H9 (cell line): ENCODE measurements at regions not wholly inside any gene's neighbourhood (a gene's known extent, or its start where the extent isn't known, plus 50 kb on each side); places are given as distances from the start of the nearest gene placed in this dataset.

ENCODE experiments used
- DNase-seq: peaks from one replicate; pipeline ENCODE4 v3.0.0-alpha.2; 2017
- H2AFZ ChIP-seq: one replicate; pipeline ENCODE4 v1.6.1; 2013; ENCODE audit warnings: mild to moderate bottlenecking, low read length, control low read depth, moderate library complexity
- H2AK5ac ChIP-seq: 2 replicates; pipeline ENCODE4 v1.6.1; 2013; ENCODE audit warnings: low read length, control low read depth, mixed read lengths; ENCODE audit not compliant: insufficient read length
- H2BK120ac ChIP-seq: one replicate; pipeline ENCODE4 v1.6.1; 2013; ENCODE audit warnings: low read depth, mild to moderate bottlenecking, low read length, control low read depth, inconsistent platforms; ENCODE audit not compliant: poor library complexity, severe bottlenecking
- H2BK12ac ChIP-seq: 2 replicates; pipeline ENCODE4 v1.6.1; 2013; ENCODE audit warnings: low read length, control low read depth, mixed read lengths, low read depth; ENCODE audit not compliant: insufficient read length
- H2BK15ac ChIP-seq: 2 replicates; pipeline ENCODE4 v1.6.1; 2013; ENCODE audit warnings: low read depth, low read length, control low read depth
- H2BK20ac ChIP-seq: one replicate; pipeline ENCODE4 v1.6.1; 2013; ENCODE audit warnings: low read depth, mild to moderate bottlenecking, low read length, control low read depth, inconsistent platforms; ENCODE audit not compliant: poor library complexity, severe bottlenecking
- H2BK5ac ChIP-seq: 2 replicates; pipeline ENCODE4 v1.6.1; 2013; ENCODE audit warnings: low read length, control low read depth, mixed read lengths; ENCODE audit not compliant: insufficient read length
- H3K14ac ChIP-seq: 2 replicates; pipeline ENCODE4 v1.6.1; 2013; ENCODE audit warnings: low read length, control low read depth; ENCODE audit not compliant: insufficient read depth
- H3K18ac ChIP-seq: 2 replicates; pipeline ENCODE4 v1.6.1; 2013; ENCODE audit warnings: low read depth, mild to moderate bottlenecking, mixed read lengths, low read length, control low read depth; ENCODE audit not compliant: insufficient read length
- H3K23ac ChIP-seq: 2 replicates; pipeline ENCODE4 v1.6.1; 2013; ENCODE audit warnings: low read length, control low read depth, mixed read lengths, low read depth; ENCODE audit not compliant: insufficient read length
- H3K23me2 ChIP-seq: 2 replicates; pipeline ENCODE4 v1.6.1; 2013; ENCODE audit warnings: low read depth, mild to moderate bottlenecking, mixed read lengths, low read length, control low read depth; ENCODE audit not compliant: insufficient read length, poor library complexity, severe bottlenecking
- H3K27ac ChIP-seq: 2 replicates; pipeline ENCODE4 v1.5.1; 2013; ENCODE audit warnings: low read length, control low read depth, mixed read lengths, low read depth; ENCODE audit not compliant: insufficient read length
- H3K27me3 ChIP-seq: 2 replicates; pipeline ENCODE4 v1.6.1; 2013; ENCODE audit warnings: low read length, control low read depth, inconsistent platforms; ENCODE audit not compliant: insufficient read depth
- H3K4ac ChIP-seq: 2 replicates; pipeline ENCODE4 v1.6.1; 2013; ENCODE audit warnings: low read depth, mild to moderate bottlenecking, control low read depth, inconsistent platforms, low read length, moderate library complexity
- H3K4me1 ChIP-seq: 2 replicates; pipeline ENCODE4 v1.6.1; 2013; ENCODE audit warnings: low read length, control low read depth, inconsistent platforms; ENCODE audit not compliant: insufficient read depth
- H3K4me2 ChIP-seq: 2 replicates; pipeline ENCODE4 v1.6.1; 2013; ENCODE audit warnings: low read length, control low read depth, mixed read lengths; ENCODE audit not compliant: insufficient read length, insufficient read depth
- H3K56ac ChIP-seq: 2 replicates; pipeline ENCODE4 v1.6.1; 2013; ENCODE audit warnings: low read depth, mild to moderate bottlenecking, mixed read lengths, low read length, control low read depth; ENCODE audit not compliant: insufficient read length
- H3K79me1 ChIP-seq: 2 replicates; pipeline ENCODE4 v1.6.1; 2013; ENCODE audit warnings: low read depth, mild to moderate bottlenecking, moderate library complexity, low read length, control low read depth, inconsistent platforms; ENCODE audit not compliant: insufficient read depth, poor library complexity, severe bottlenecking
- H3K79me2 ChIP-seq: 2 replicates; pipeline ENCODE4 v1.6.1; 2013; ENCODE audit warnings: low read length, control low read depth, inconsistent platforms; ENCODE audit not compliant: insufficient read depth
- H3K9ac ChIP-seq: 2 replicates; pipeline ENCODE4 v1.6.1; 2013; ENCODE audit warnings: low read length, control low read depth, mixed read lengths; ENCODE audit not compliant: insufficient read length; ENCODE audit errors: extremely low read depth
- H3K9me3 ChIP-seq: one replicate; pipeline ENCODE4 v1.6.1; 2013; ENCODE audit warnings: low read depth, low read length, inconsistent platforms; ENCODE audit not compliant: control insufficient read depth
- H3T11ph ChIP-seq: one replicate; pipeline ENCODE4 v1.6.1; 2013; ENCODE audit warnings: mild to moderate bottlenecking, low read length, control low read depth, inconsistent platforms
- H4K20me1 ChIP-seq: one replicate; pipeline ENCODE4 v1.6.1; 2013; ENCODE audit not compliant: control insufficient read depth, insufficient read length, insufficient read depth
- H4K5ac ChIP-seq: 2 replicates; pipeline ENCODE4 v1.6.1; 2013; ENCODE audit warnings: low read depth, mild to moderate bottlenecking, mixed read lengths, low read length, control low read depth; ENCODE audit not compliant: insufficient read length
- H4K8ac ChIP-seq: replicated peaks from 2 replicates; pipeline ENCODE4 v1.6.1; 2013; ENCODE audit warnings: low read length, control low read depth, mixed read lengths, low read depth; ENCODE audit not compliant: insufficient read length
- H4K91ac ChIP-seq: 2 replicates; pipeline ENCODE4 v1.6.1; 2013; ENCODE audit warnings: low read depth, mild to moderate bottlenecking, moderate library complexity, mixed read lengths, low read length, control low read depth; ENCODE audit not compliant: insufficient read length
- H3K27ac Mint-ChIP-seq, 3 experiments: 2 replicates in 2 of 3; 3 replicates in 1 of 3; pipeline ENCODE4 v1.8.0; 2020 to 2021; ENCODE audit warnings: mixed read lengths in 3 of 3, mild to moderate bottlenecking in 1 of 3, moderate library complexity in 1 of 3
- H3K27me3 Mint-ChIP-seq: 2 replicates; pipeline ENCODE4 v1.8.0; 2021; ENCODE audit warnings: low read depth, mild to moderate bottlenecking, moderate library complexity, mixed read lengths
- H3K36me3 Mint-ChIP-seq, 3 experiments: 2 replicates in 2 of 3; 3 replicates in 1 of 3; pipeline ENCODE4 v1.8.0; 2020 to 2021; ENCODE audit warnings: low read depth in 3 of 3, mixed read lengths in 3 of 3; ENCODE audit not compliant: insufficient read depth in 1 of 3
- H3K4me1 Mint-ChIP-seq, 2 experiments: 2 replicates each; pipeline ENCODE4 v1.8.0; 2020; ENCODE audit warnings: mixed read lengths in 2 of 2
- H3K4me3 Mint-ChIP-seq, 2 experiments: 2 replicates in 1 of 2; 3 replicates in 1 of 2; pipeline ENCODE4 v1.8.0; 2020 to 2021; ENCODE audit warnings: mild to moderate bottlenecking in 2 of 2, mixed read lengths in 2 of 2, moderate library complexity in 1 of 2
- H3K9me3 Mint-ChIP-seq, 2 experiments: 2 replicates in 1 of 2; 3 replicates in 1 of 2; pipeline ENCODE4 v1.8.0; 2020; ENCODE audit warnings: mild to moderate bottlenecking in 2 of 2, mixed read lengths in 2 of 2, moderate library complexity in 1 of 2
- CTCF ChIP-seq: fragments of 200-600 bp; sonication (generic); conservative IDR thresholded peaks from 3 replicates; pipeline ENCODE4 v1.8.0; 2021; ENCODE audit warnings: antibody characterized with exemption, mild to moderate bottlenecking
- WGBS: extraction: QIAGEN DNeasy Blood & Tissue Kit; methylation state at CpG from one replicate; pipeline ENCODE4 v1.1.7; 2013; ENCODE audit warnings: missing lambda C conversion rate, low lambda C conversion rate, mixed read lengths; ENCODE audit not compliant: insufficient read length; ENCODE audit errors: extremely low coverage; 5-methylcytosine and 5-hydroxymethylcytosine counted together

GRCh38 chr15:39478996-39479395 is 101.9 kb upstream of the THBS1 start:
- Histone ChIP-seq H4K5ac (no peak overlapping the region), H3K4me2 (no peak overlapping the region), H4K20me1 (no peaks in the 10 kb centered on the region), H2BK120ac (no peak overlapping the region), H2AK5ac (no peak overlapping the region), H3K56ac (no peak overlapping the region), H2BK5ac (no peak overlapping the region), H3K4ac (no peak overlapping the region), H2BK20ac (no peak overlapping the region), H3K27me3 (no peaks in the 10 kb centered on the region), H3K9me3 (no peaks in the 10 kb centered on the region), H3K79me1 (no peaks in the 10 kb centered on the region), H2AFZ (no peak overlapping the region), H3K27ac (no peak overlapping the region), H2BK15ac (no peak overlapping the region), H2BK12ac (no peak overlapping the region), H4K91ac (no peak overlapping the region), H3T11ph (no peak overlapping the region), H3K14ac (no peak overlapping the region), H4K8ac (no peak overlapping the region), H3K4me1 (no peaks in the 10 kb centered on the region), H3K23me2 (no peaks in the 10 kb centered on the region), H3K23ac (no peak overlapping the region), H3K79me2 (no peaks in the 10 kb centered on the region), H3K9ac (no peak overlapping the region), H3K18ac (no peak overlapping the region)
- Mint-ChIP-seq H3K9me3 (no peaks in the 10 kb centered on the region), H3K4me1 (peaks cover 0 to 3% of the 10 kb centered on the region in 2 experiments; a peak in 1 of 4 replicates), H3K27me3 (no peaks in the 10 kb centered on the region), H3K36me3 (no peaks in the 10 kb centered on the region), H3K4me3 (no peak overlapping the region), H3K27ac (no peak overlapping the region)
- no peak for DNase-seq
- no CpG with 5 or more reads among the region's 3 CpGs for WGBS
- no peak for TF ChIP-seq CTCF
